Calu3 (cell line): ENCODE measurements at regions not wholly inside any gene's neighbourhood (a gene's known extent, or its start where the extent isn't known, plus 50 kb on each side); places are given as distances from the start of the nearest gene placed in this dataset.

Experiments
- BruUV-seq: library from RNA; stranded (reverse); fragments of 400-500 nt; replicated peaks from 2 replicates; lab custom pipeline; 2021; lab: Mats Ljungman, UMichigan
- CTCF ChIA-PET: fragments of 300-600 bp; sonication (Branson Sonifier 250); formaldehyde crosslinking; loops from one replicate; lab custom pipeline; 2022; ENCODE audit warnings: antibody characterized with exemption; lab: Charles Lee
- DNase-seq: peaks from one replicate; pipeline ENCODE4 v3.0.0; 2022
- H3K27ac Mint-ChIP-seq: one replicate; pipeline ENCODE4 v1.8.0; 2022; ENCODE audit warnings: mixed read lengths; ENCODE audit not compliant: unreplicated experiment
- H3K27me3 Mint-ChIP-seq: one replicate; pipeline ENCODE4 v1.8.0; 2022; ENCODE audit warnings: mixed read lengths; ENCODE audit not compliant: unreplicated experiment
- H3K36me3 Mint-ChIP-seq: one replicate; pipeline ENCODE4 v1.8.0; 2022; ENCODE audit warnings: mild to moderate bottlenecking, moderate library complexity, mixed read lengths; ENCODE audit not compliant: insufficient read depth, unreplicated experiment
- H3K4me1 Mint-ChIP-seq: one replicate; pipeline ENCODE4 v1.8.0; 2022; ENCODE audit warnings: mild to moderate bottlenecking, low read depth, mixed read lengths; ENCODE audit not compliant: unreplicated experiment
- H3K4me3 Mint-ChIP-seq: one replicate; pipeline ENCODE4 v1.8.0; 2022; ENCODE audit warnings: mild to moderate bottlenecking, low read depth, moderate library complexity, mixed read lengths; ENCODE audit not compliant: unreplicated experiment
- H3K9me3 Mint-ChIP-seq: one replicate; pipeline ENCODE4 v1.8.0; 2022; ENCODE audit warnings: low read depth, mixed read lengths; ENCODE audit not compliant: unreplicated experiment
- intact Hi-C: fragments of 100-400 bp; cut with micrococcal nuclease; formaldehyde crosslinking; loops from one replicate; pipeline ENCODE4 v1.10.0; 2022; ENCODE audit not compliant: unreplicated experiment
- TF ChIP-seq, protein P1 (sequence below): fragments of 200-600 bp; IDR thresholded peaks from one replicate; pipeline ENCODE4 v1.8.0; 2022; ENCODE audit warnings: antibody characterized with exemption; ENCODE audit not compliant: unreplicated experiment

DNA sequence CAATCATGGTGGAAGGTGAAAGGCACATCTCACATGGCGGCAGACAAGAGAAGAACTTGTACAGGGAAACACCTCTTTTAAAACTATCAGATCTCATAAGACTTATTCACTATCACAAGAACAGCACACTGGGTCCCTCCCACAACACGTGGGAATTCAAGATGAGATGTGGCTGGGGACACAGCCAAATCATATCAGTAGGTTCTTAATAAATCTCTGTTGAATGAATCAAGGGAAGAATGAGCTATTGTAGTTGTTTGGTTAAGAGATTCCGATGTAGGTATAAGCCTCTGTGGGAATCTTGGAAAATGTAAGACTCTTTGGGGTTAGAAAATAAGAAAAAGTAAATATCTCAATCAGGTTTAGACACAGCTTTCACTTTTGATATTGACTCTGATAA lies 400.2 kb downstream of the KCNRG start:
- no peak overlapping the region for H3K4me3 Mint-ChIP-seq
- TF ChIP-seq, protein P1, sequence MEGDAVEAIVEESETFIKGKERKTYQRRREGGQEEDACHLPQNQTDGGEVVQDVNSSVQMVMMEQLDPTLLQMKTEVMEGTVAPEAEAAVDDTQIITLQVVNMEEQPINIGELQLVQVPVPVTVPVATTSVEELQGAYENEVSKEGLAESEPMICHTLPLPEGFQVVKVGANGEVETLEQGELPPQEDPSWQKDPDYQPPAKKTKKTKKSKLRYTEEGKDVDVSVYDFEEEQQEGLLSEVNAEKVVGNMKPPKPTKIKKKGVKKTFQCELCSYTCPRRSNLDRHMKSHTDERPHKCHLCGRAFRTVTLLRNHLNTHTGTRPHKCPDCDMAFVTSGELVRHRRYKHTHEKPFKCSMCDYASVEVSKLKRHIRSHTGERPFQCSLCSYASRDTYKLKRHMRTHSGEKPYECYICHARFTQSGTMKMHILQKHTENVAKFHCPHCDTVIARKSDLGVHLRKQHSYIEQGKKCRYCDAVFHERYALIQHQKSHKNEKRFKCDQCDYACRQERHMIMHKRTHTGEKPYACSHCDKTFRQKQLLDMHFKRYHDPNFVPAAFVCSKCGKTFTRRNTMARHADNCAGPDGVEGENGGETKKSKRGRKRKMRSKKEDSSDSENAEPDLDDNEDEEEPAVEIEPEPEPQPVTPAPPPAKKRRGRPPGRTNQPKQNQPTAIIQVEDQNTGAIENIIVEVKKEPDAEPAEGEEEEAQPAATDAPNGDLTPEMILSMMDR: no peak
- H3K9me3 Mint-ChIP-seq: peaks cover 5% of the 10 kb centered on the region
- no peaks in the 10 kb centered on the region for H3K36me3 Mint-ChIP-seq
- no TSS peak for BruUV-seq
- no peak for DNase-seq
- H3K27me3 Mint-ChIP-seq: no peaks in the 10 kb centered on the region
- no peak overlapping the region for H3K27ac Mint-ChIP-seq
- CTCF ChIA-PET: no interaction called here
- H3K4me1 Mint-ChIP-seq: peaks cover 17% of the 10 kb centered on the region
- intact Hi-C loops: no loop called here

- H3K9me3 Mint-ChIP-seq: peaks cover 5% of the 10 kb centered on the region
- no peak overlapping the region for H3K4me3 Mint-ChIP-seq
- intact Hi-C loops: no loop called here
- no TSS peak for BruUV-seq
- H3K27me3 Mint-ChIP-seq: no peaks in the 10 kb centered on the region
- no peaks in the 10 kb centered on the region for H3K36me3 Mint-ChIP-seq
- DNase-seq: no peak
- CTCF ChIA-PET: no interaction called here
- H3K27ac Mint-ChIP-seq: no peak overlapping the region
- TF ChIP-seq, protein P1: no peak
- H3K4me1 Mint-ChIP-seq: peaks cover 10% of the 10 kb centered on the region
These were observed 402.4 kb downstream of the KCNRG start for GRCh38 chr13:50417597-50417996.

DNA sequence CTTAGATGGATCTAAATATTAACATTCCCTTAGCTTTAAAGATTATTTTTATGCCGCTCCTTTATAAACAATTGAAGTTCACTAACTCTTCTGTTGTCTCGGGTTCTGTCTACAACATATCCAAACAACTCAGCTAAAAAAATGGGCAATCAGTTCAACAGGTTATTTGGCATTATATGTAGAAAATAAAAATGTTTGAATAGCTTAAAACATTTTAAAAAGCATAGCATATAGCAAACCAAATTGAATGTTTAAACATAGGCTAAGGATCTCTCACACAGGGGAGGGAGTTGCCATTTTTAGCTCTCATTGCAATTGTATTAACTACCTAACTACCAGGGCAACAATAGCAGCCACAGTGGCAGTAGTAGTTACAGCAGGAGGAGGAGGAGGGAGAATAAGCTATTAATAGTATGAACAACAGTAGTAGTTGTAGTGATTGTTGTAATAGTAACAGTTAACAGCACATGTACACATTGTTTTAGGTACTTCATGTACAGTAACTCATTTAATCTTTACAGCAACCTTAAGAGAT lies 404.2 kb downstream of the KCNRG start:
- CTCF ChIA-PET: no interaction called here

DNA sequence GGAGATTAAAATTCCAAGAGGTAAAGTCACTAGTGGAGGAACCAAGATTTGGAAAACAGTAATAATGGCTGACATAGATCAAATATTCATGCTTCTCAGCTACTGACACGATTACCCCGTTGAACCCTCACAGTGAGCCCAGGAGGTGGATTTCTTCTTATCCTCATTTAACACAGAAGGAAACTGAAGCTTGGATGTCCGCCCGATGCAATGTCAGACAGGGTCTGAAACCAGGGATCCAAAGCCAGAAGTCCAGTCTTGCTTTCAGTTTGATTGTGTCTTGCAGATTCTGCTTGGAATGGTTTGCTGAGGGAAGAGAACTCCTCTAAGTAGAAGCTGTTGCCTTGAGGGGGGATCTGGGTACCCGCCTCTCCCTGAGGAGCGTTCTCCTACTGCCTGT lies 404.7 kb downstream of the KCNRG start:
- no peak overlapping the region for H3K27ac Mint-ChIP-seq
- intact Hi-C loops: no loop called here
- TF ChIP-seq, protein P1: no peak
- H3K36me3 Mint-ChIP-seq: no peaks in the 10 kb centered on the region
- no peak overlapping the region for H3K4me3 Mint-ChIP-seq
- CTCF ChIA-PET: no interaction called here
- H3K4me1 Mint-ChIP-seq: peaks cover 10% of the 10 kb centered on the region
- DNase-seq: no peak
- no TSS peak for BruUV-seq
- no peaks in the 10 kb centered on the region for H3K27me3 Mint-ChIP-seq
- H3K9me3 Mint-ChIP-seq: peaks cover 2% of the 10 kb centered on the region

More for the DNA sequence above, 404.2 kb downstream of the KCNRG start:
- TF ChIP-seq, protein P1: no peak
- Mint-ChIP-seq H3K27me3 (no peaks in the 10 kb centered on the region), H3K27ac (no peak overlapping the region), H3K4me3 (no peak overlapping the region), H3K9me3 (peaks cover 5% of the 10 kb centered on the region), H3K4me1 (peaks cover 10% of the 10 kb centered on the region), H3K36me3 (no peaks in the 10 kb centered on the region)
- no peak for DNase-seq
- BruUV-seq: no TSS peak
- intact Hi-C loops: no loop called here
